ENCODE measurements at regions not wholly inside any gene's neighbourhood (a gene's known extent, or its start where the extent isn't known, plus 50 kb on each side); places are given as distances from the start of the nearest gene placed in this dataset.

DNA sequence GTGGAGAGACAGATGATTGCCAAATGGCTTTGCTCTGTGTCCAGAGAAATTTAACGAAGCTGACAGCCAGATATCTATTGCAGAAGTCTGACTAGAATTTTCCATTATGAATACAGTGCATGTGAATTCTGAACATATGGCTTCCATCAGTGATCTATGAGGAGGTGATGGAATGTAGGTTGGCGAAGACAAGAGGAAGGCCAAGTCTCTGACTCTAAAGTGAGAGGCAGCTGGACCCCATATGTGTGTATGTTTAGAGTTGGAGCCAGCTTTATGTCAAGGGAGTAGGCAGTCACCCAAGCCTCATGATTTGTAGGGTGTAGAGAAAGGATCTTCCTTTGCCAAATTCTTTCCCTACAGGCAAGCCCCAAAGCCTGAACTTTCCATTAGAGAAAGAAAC is 76.2 kb upstream of the TEX13D start:
- H3K9me3 ChIP-seq = no peaks in the 10 kb centered on the region
- no peaks in the 10 kb centered on the region for H3K27me3 ChIP-seq
- no peak for DNase-seq
- H3K27ac ChIP-seq = peak overlapping the region in 2 of 4 donors; percentile 22 to 37
- no peaks in the 10 kb centered on the region for H3K36me3 ChIP-seq
- in situ Hi-C loops (cut with MboI; ENCODE audit: low pct_ligation_motif_present in 1 of 4, low pct_unique_long_range_greater_than_20kb in 1 of 4, low sequenced_read_pairs in 3 of 4) = no loop called here
- no peaks in the 10 kb centered on the region for H3K4me1 ChIP-seq
- WGBS, 2 donors (ENCODE audit: low coverage in 1 of 2) = 20 to 51% methylated on average over 1 to 2 of the region's 2 CpGs
- TF ChIP-seq POLR2A (IDR thresholded peaks at IDR 0.05) = no peak
- peak; percentile 33 to 59 (median 35) for TF ChIP-seq POLR2AphosphoS5 (IDR thresholded peaks at IDR 0.05)
- no peak for TF ChIP-seq EP300 (IDR thresholded peaks at IDR 0.05; ENCODE audit: low read depth)
- TF ChIP-seq, protein P1, sequence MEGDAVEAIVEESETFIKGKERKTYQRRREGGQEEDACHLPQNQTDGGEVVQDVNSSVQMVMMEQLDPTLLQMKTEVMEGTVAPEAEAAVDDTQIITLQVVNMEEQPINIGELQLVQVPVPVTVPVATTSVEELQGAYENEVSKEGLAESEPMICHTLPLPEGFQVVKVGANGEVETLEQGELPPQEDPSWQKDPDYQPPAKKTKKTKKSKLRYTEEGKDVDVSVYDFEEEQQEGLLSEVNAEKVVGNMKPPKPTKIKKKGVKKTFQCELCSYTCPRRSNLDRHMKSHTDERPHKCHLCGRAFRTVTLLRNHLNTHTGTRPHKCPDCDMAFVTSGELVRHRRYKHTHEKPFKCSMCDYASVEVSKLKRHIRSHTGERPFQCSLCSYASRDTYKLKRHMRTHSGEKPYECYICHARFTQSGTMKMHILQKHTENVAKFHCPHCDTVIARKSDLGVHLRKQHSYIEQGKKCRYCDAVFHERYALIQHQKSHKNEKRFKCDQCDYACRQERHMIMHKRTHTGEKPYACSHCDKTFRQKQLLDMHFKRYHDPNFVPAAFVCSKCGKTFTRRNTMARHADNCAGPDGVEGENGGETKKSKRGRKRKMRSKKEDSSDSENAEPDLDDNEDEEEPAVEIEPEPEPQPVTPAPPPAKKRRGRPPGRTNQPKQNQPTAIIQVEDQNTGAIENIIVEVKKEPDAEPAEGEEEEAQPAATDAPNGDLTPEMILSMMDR (IDR thresholded peaks at IDR 0.05) = no peak
- H3K4me3 ChIP-seq = no peak overlapping the region
- intact Hi-C loops (cut with DNase I; ENCODE audit: low total_unique reads) = no loop called here

DNA sequence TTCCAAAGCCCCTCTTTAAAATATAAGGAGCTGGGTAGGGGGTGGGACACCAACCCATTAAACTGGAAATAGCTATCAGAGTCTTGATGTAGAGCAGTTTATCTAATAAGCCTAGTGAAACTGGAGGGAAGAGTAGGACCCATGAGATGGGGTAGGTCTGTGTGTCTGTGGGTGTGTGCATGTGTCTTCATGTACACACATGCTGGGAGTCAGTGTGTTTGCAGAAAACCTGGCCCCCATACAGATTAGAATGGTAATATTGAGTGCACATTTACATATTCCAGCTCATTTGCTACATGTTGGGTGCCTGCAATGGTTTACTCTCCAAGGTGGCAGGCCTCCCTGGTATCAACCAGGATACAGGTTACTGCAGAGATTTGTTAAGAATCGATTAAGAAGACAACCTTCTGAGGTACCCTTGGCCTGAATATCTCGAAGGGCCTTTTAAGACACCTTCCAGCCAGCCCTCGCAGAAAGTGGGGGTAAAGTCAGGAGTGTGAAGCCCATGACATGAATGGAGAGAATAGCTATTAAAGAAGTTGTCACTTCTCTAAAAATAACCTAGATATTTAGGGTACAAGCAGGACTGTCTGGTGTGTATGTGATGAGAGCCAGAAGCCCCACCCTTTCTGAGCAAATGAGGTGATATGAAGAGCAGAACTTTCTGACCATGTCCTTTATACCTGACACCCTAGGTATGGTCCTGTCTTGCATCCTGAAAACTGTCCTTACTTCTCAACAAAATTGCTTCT is 75.7 kb upstream of the TEX13D start:
- Histone ChIP-seq H3K36me3 (no peaks in the 10 kb centered on the region), H3K9me3 (no peaks in the 10 kb centered on the region), H3K27me3 (no peaks in the 10 kb centered on the region), H3K4me3 (no peak overlapping the region), H3K27ac (peak overlapping the region in 2 of 4 donors; percentile 22 to 37), H3K4me1 (no peaks in the 10 kb centered on the region)
- in situ Hi-C loops (cut with MboI; ENCODE audit: low pct_ligation_motif_present in 1 of 4, low pct_unique_long_range_greater_than_20kb in 1 of 4, low sequenced_read_pairs in 3 of 4) = no loop called here
- 77% methylated on average over 3 of the region's 3 CpGs; no CpG with 5 or more reads in 1 of the 2 donors for WGBS, 2 donors (ENCODE audit: low coverage in 1 of 2)
- intact Hi-C loops (cut with DNase I; ENCODE audit: low total_unique reads) = no loop called here
- TF ChIP-seq, protein P1 (IDR thresholded peaks at IDR 0.05) = no peak
- TF ChIP-seq POLR2AphosphoS5 (IDR thresholded peaks at IDR 0.05) (no peak), EP300 (IDR thresholded peaks at IDR 0.05; ENCODE audit: low read depth) (no peak), POLR2A (IDR thresholded peaks at IDR 0.05) (no peak)
- no peak for DNase-seq

DNA sequence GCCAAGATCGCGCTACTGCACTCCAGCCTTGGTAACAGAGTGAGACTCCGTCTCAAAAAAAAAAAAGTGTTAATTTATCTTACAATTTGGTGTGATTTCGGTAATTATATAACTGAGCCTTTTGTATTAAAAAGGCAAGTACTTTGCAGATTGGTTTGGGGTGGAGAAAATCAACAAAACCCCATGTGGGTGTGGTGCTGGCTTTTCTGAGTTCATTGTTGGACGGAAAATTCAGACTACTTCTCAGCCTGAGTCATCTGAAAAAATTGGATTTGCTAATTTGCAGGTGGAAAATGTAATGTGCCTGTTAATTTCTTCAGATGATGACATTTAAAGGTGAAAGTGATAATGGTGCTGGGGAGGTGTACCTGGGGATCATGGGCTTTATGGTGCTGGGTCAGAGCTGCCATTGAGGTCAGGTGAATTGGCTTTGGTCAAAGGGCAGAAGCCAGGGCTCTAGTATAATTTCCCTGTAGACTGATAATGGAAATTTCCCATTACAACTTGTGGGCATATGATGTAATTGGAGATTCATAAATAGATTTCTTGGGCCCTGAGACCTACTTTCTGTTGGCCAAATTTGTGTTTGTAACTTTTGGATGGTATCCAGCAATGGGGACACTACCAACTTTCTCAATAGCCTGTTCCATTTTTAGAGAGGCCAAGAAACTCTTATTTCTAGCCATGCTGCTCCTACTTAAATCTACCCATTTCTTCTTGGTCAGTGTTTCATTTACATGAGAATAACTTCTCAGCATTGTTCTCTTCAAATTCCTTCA is 74.3 kb upstream of the TEX13D start:
- Histone ChIP-seq H3K9me3 (no peaks in the 10 kb centered on the region), H3K27ac (no peak overlapping the region), H3K4me3 (no peak overlapping the region), H3K36me3 (no peaks in the 10 kb centered on the region), H3K4me1 (no peaks in the 10 kb centered on the region), H3K27me3 (no peaks in the 10 kb centered on the region)
- TF ChIP-seq, protein P1 (IDR thresholded peaks at IDR 0.05) = no peak
- TF ChIP-seq EP300 (IDR thresholded peaks at IDR 0.05; ENCODE audit: low read depth) = no peak
- no peak for TF ChIP-seq POLR2AphosphoS5 (IDR thresholded peaks at IDR 0.05)
- TF ChIP-seq POLR2A (IDR thresholded peaks at IDR 0.05) = no peak
- no peak for DNase-seq
- 43 to 78% methylated on average over 1 to 5 of the region's 5 CpGs for WGBS, 2 donors (ENCODE audit: low coverage in 1 of 2)
- in situ Hi-C loops (cut with MboI; ENCODE audit: low pct_ligation_motif_present in 1 of 4, low pct_unique_long_range_greater_than_20kb in 1 of 4, low sequenced_read_pairs in 3 of 4) = no loop called here
- intact Hi-C loops (cut with DNase I; ENCODE audit: low total_unique reads) = no loop called here

DNA sequence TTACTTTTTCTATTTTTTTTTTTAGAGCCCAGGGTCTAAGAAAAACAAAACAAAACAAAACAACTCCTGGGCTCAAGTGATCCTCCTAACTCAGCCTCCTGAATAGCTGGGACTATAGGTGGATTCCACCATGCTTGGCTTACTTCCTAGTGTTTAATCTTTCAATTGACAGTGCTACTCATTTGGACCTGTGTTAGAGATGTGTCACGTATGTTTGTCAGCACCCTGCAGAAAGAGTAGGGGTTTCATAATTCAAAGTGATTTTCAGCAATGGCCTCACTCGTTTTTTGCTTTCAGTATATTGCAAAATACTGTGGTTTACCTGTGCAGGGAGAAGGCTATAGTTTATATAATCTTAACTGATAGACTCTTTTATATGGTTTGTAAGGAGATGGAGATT is 71.6 kb upstream of the TEX13D start:
- no peak overlapping the region for H3K4me3 ChIP-seq
- intact Hi-C loops (cut with DNase I; ENCODE audit: low total_unique reads) = no loop called here
- no peak for TF ChIP-seq EP300 (IDR thresholded peaks at IDR 0.05; ENCODE audit: low read depth)
- no peaks in the 10 kb centered on the region for H3K4me1 ChIP-seq
- no peak for DNase-seq
- H3K9me3 ChIP-seq = no peaks in the 10 kb centered on the region
- H3K27me3 ChIP-seq = no peaks in the 10 kb centered on the region
- no peak overlapping the region for H3K27ac ChIP-seq
- H3K36me3 ChIP-seq = no peaks in the 10 kb centered on the region
- in situ Hi-C loops (cut with MboI; ENCODE audit: low pct_ligation_motif_present in 1 of 4, low pct_unique_long_range_greater_than_20kb in 1 of 4, low sequenced_read_pairs in 3 of 4) = no loop called here
- WGBS, 2 donors (ENCODE audit: low coverage in 1 of 2) = 57 to 93% methylated on average over 2 of the region's 2 CpGs
